CD4-positive, alpha-beta T cell treated with Interleukin-12 subunit alpha and Interleukin-12 subunit beta, for 1 hour (primary cell): ENCODE measurements at regions not wholly inside any gene's neighbourhood (a gene's known extent, or its start where the extent isn't known, plus 50 kb on each side); places are given as distances from the start of the nearest gene placed in this dataset.
A peak's percentile ranks its signal among the peaks of the same experiment; 100 is the strongest.

ENCODE experiments used
- DNase-seq: peaks from one replicate; pipeline ENCODE4 v3.0.0-alpha.2; 2020

GRCh38 chrX:13902406-13902805 is 85.5 kb upstream of the GPM6B start:
- no peak for DNase-seq

- DNase-seq = no peak
These were observed 84.5 kb upstream of the GPM6B start for GRCh38 chrX:13901354-13901753.

GRCh38 chrX:13900351-13900750 is 83.5 kb upstream of the GPM6B start:
- DNase-seq = no peak

- no peak for DNase-seq
These were observed 82.7 kb upstream of the GPM6B start for GRCh38 chrX:13899607-13900006.

- DNase-seq = no peak
These were observed 81.7 kb upstream of the GPM6B start for GRCh38 chrX:13898603-13899002.

- peak; percentile 0 for DNase-seq
These were observed 81.2 kb upstream of the GPM6B start for GRCh38 chrX:13898083-13898482.

- DNase-seq = no peak
These were observed 80.7 kb upstream of the GPM6B start for GRCh38 chrX:13897566-13897965.

GRCh38 chrX:13894888-13895565 is 78.1 kb upstream of the GPM6B start:
- DNase-seq = no peak

- DNase-seq = no peak
These were observed 76.9 kb upstream of the GPM6B start for GRCh38 chrX:13893826-13894225.

GRCh38 chrX:13892856-13893255 is 76.0 kb upstream of the GPM6B start:
- DNase-seq = no peak

- no peak for DNase-seq
These were observed 74.7 kb upstream of the GPM6B start for GRCh38 chrX:13891377-13892140.

- no peak for DNase-seq
These were observed 73.9 kb upstream of the GPM6B start for GRCh38 chrX:13890806-13891205.

GRCh38 chrX:13888284-13888683 is 71.4 kb upstream of the GPM6B start:
- DNase-seq = no peak

- no peak for DNase-seq
These were observed 68.7 kb upstream of the GPM6B start for GRCh38 chrX:13885591-13885990.

- no peak for DNase-seq
These were observed 59.8 kb upstream of the GPM6B start for GRCh38 chrX:13876652-13877051.

- DNase-seq = no peak
These were observed 58.7 kb upstream of the GPM6B start for GRCh38 chrX:13875572-13875971.

GRCh38 chrX:13868591-13868990 is 51.7 kb upstream of the GPM6B start:
- no peak for DNase-seq
